ENCODE measurements at regions not wholly inside any gene's neighbourhood (a gene's known extent, or its start where the extent isn't known, plus 50 kb on each side); places are given as distances from the start of the nearest gene placed in this dataset.

DNA sequence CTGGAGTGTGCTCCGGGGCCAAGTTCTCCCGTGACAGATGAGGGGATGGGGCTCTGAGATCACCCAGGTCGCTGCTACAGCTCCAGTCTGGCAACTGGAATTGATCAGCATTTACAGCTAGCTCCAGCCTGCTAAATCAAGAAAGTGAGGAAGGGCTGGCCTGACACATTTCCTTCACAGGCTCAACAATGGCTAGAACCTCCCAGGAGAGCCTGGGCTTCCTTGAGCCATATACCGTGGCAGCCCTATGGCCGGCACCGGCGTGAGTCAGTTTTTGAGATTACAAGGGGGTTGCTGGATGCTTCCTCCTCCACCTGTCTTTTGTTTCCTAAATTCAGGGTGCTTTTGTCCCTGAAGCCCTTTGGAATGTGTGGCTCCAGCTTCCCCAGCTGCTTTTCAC lies 104.2 kb downstream of the ETS2 start:
- H3K4me1 ChIP-seq (ENCODE audit: control insufficient read depth, insufficient read depth, low read length), result no peaks in the 10 kb centered on the region; the same call in none of the 2 replicates
- TF ChIP-seq ZBTB1 (tag by site-specific recombination; IDR thresholded peaks at IDR 0.05) (no peak), ZNF138 (tag by site-specific recombination; IDR thresholded peaks at IDR 0.05; ENCODE audit: borderline replicate concordance) (no peak)
- POLR2A ChIA-PET, result no interaction called here
- H3K4me3 ChIP-seq (ENCODE audit: low read depth, low read length), result no peak overlapping the region
- no peaks in the 10 kb centered on the region for H3K9me3 ChIP-seq (ENCODE audit: control insufficient read depth, insufficient read depth, low read depth, low read length)
- CTCF ChIA-PET, result no interaction called here
- H3K27ac ChIP-seq (ENCODE audit: extremely low read depth, low read depth, low read length), result no peak overlapping the region
- no peaks in the 10 kb centered on the region for H3K36me3 ChIP-seq (ENCODE audit: control insufficient read depth in 2 of 2, insufficient read depth in 1 of 2, low read length in 2 of 2)

GRCh38 chr21:38909109-38909508 lies 103.4 kb downstream of the ETS2 start:
- no peaks in the 10 kb centered on the region for H3K9me3 ChIP-seq (ENCODE audit: control insufficient read depth, insufficient read depth, low read depth, low read length)
- no peaks in the 10 kb centered on the region for H3K36me3 ChIP-seq (ENCODE audit: control insufficient read depth in 2 of 2, insufficient read depth in 1 of 2, low read length in 2 of 2)
- no peak overlapping the region for H3K4me3 ChIP-seq (ENCODE audit: low read depth, low read length)
- no peak overlapping the region for H3K27ac ChIP-seq (ENCODE audit: extremely low read depth, low read depth, low read length)
- ChIA-PET CTCF (no interaction called here), POLR2A (no interaction called here)
- TF ChIP-seq GLIS1 (tag by site-specific recombination; IDR thresholded peaks at IDR 0.05) (peak; percentile 88), ZIC2 (tag by site-specific recombination; IDR thresholded peaks at IDR 0.05) (peak; percentile 77), BCL11A (tag by site-specific recombination; IDR thresholded peaks at IDR 0.05; ENCODE audit: low read depth) (no peak)
- H3K4me1 ChIP-seq (ENCODE audit: control insufficient read depth, insufficient read depth, low read length), result no peaks in the 10 kb centered on the region; the same call in none of the 2 replicates

DNA sequence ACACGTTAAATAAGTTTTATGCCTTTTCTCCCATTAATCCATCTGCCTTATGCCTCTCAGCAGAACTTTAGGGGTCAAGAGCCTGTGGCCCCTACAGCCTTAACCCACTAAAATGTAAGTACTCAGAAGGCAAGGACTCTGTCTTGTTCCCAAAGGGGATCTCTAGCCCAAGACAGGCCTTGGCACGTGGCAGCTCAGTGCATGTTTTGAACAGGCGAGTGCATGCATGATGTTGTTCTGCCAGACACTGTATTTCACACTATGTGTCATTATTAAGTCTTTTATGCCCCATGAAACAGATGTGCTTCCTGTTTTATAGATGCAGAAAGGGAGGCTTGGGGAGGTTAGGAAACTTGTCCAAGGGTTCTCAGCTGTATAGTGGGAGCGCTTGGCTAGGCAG lies 102.8 kb downstream of the ETS2 start:
- TF ChIP-seq ZNF639 (tag by site-specific recombination; IDR thresholded peaks at IDR 0.05) (no peak), PRDM10 (tag by site-specific recombination; IDR thresholded peaks at IDR 0.05) (no peak), ZNF132 (tag by site-specific recombination; IDR thresholded peaks at IDR 0.05; ENCODE audit: borderline replicate concordance) (no peak), PRDM1 (tag by site-specific recombination; IDR thresholded peaks at IDR 0.05) (no peak), ZBTB21 (tag by site-specific recombination; IDR thresholded peaks at IDR 0.05) (no peak), ZNF777 (tag by site-specific recombination; IDR thresholded peaks at IDR 0.05; ENCODE audit: borderline replicate concordance) (no peak), ZNF677 (tag by site-specific recombination; IDR thresholded peaks at IDR 0.05) (no peak), ZNF830 (tag by site-specific recombination; IDR thresholded peaks at IDR 0.05; ENCODE audit: low read depth) (no peak)
- no peak overlapping the region for H3K27ac ChIP-seq (ENCODE audit: extremely low read depth, low read depth, low read length)
- H3K4me1 ChIP-seq (ENCODE audit: control insufficient read depth, insufficient read depth, low read length), result no peaks in the 10 kb centered on the region; the same call in none of the 2 replicates
- CTCF ChIA-PET, result no interaction called here
- POLR2A ChIA-PET, result no interaction called here
- no peaks in the 10 kb centered on the region for H3K36me3 ChIP-seq (ENCODE audit: control insufficient read depth in 2 of 2, insufficient read depth in 1 of 2, low read length in 2 of 2)
- H3K4me3 ChIP-seq (ENCODE audit: low read depth, low read length), result no peak overlapping the region
- no peaks in the 10 kb centered on the region for H3K9me3 ChIP-seq (ENCODE audit: control insufficient read depth, insufficient read depth, low read depth, low read length)

DNA sequence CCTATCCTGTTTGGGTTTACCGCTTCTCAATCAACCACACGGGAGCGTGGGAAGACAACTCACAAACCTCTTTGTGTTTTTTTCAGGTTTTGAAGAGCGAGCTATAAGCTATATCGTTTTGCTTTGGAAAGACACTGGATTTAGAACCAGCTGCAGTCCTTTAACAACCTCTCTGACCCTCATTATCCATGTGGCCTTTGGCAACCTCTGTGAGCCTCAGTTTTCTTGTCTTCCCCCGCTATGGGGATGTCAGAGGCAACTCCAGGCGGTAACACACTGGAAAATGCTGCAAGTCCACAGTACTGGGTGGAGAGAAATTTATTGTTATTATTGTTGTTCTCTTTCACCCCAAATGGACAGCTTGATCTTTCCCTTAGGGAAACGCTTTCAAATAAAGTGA lies 100.0 kb downstream of the ETS2 start:
- CTCF ChIA-PET, result no interaction called here
- H3K27ac ChIP-seq (ENCODE audit: extremely low read depth, low read depth, low read length), result no peak overlapping the region
- no peak overlapping the region for H3K4me3 ChIP-seq (ENCODE audit: low read depth, low read length)

More for the DNA sequence above, 100.0 kb downstream of the ETS2 start:
- H3K36me3 ChIP-seq (ENCODE audit: control insufficient read depth in 2 of 2, insufficient read depth in 1 of 2, low read length in 2 of 2), result no peaks in the 10 kb centered on the region
- H3K9me3 ChIP-seq (ENCODE audit: control insufficient read depth, insufficient read depth, low read depth, low read length), result no peaks in the 10 kb centered on the region
- POLR2A ChIA-PET, result no interaction called here
- H3K4me1 ChIP-seq (ENCODE audit: control insufficient read depth, insufficient read depth, low read length), result no peaks in the 10 kb centered on the region; the same call in 1 of the 2 replicates
- no peak for TF ChIP-seq YY1 (tag by site-specific recombination; IDR thresholded peaks at IDR 0.05)
- no peak for TF ChIP-seq ZNF223 (tag by site-specific recombination; IDR thresholded peaks at IDR 0.05)
- TF ChIP-seq INSM2 (tag by site-specific recombination; IDR thresholded peaks at IDR 0.05), result no peak
- no peak for TF ChIP-seq ZNF18 (tag by site-specific recombination; IDR thresholded peaks at IDR 0.05)
- TF ChIP-seq ZNF600 (tag by site-specific recombination; IDR thresholded peaks at IDR 0.05), result no peak
- TF ChIP-seq ZNF473 (tag by site-specific recombination; IDR thresholded peaks at IDR 0.05), result no peak
- no peak for TF ChIP-seq ZNF175 (tag by site-specific recombination; IDR thresholded peaks at IDR 0.05)
- no peak for TF ChIP-seq ZNF843 (tag by site-specific recombination; IDR thresholded peaks at IDR 0.05)
- TF ChIP-seq KLF16 (tag by site-specific recombination; IDR thresholded peaks at IDR 0.05), result no peak
- no peak for TF ChIP-seq ZNF776 (tag by site-specific recombination; IDR thresholded peaks at IDR 0.05; ENCODE audit: borderline replicate concordance)
